Calu3 (cell line): ENCODE measurements at regions not wholly inside any gene's neighbourhood (a gene's known extent, or its start where the extent isn't known, plus 50 kb on each side); places are given as distances from the start of the nearest gene placed in this dataset.

ENCODE experiments used
- BruUV-seq: library from RNA; stranded (reverse); fragments of 400-500 nt; replicated peaks from 2 replicates; lab custom pipeline; 2021; lab: Mats Ljungman, UMichigan
- CTCF ChIA-PET: fragments of 300-600 bp; sonication (Branson Sonifier 250); formaldehyde crosslinking; loops from one replicate; lab custom pipeline; 2022; ENCODE audit warnings: antibody characterized with exemption; lab: Charles Lee
- DNase-seq: peaks from one replicate; pipeline ENCODE4 v3.0.0; 2022
- H3K27ac Mint-ChIP-seq: one replicate; pipeline ENCODE4 v1.8.0; 2022; ENCODE audit warnings: mixed read lengths; ENCODE audit not compliant: unreplicated experiment
- H3K27me3 Mint-ChIP-seq: one replicate; pipeline ENCODE4 v1.8.0; 2022; ENCODE audit warnings: mixed read lengths; ENCODE audit not compliant: unreplicated experiment
- H3K36me3 Mint-ChIP-seq: one replicate; pipeline ENCODE4 v1.8.0; 2022; ENCODE audit warnings: mild to moderate bottlenecking, moderate library complexity, mixed read lengths; ENCODE audit not compliant: insufficient read depth, unreplicated experiment
- H3K4me1 Mint-ChIP-seq: one replicate; pipeline ENCODE4 v1.8.0; 2022; ENCODE audit warnings: mild to moderate bottlenecking, low read depth, mixed read lengths; ENCODE audit not compliant: unreplicated experiment
- H3K4me3 Mint-ChIP-seq: one replicate; pipeline ENCODE4 v1.8.0; 2022; ENCODE audit warnings: mild to moderate bottlenecking, low read depth, moderate library complexity, mixed read lengths; ENCODE audit not compliant: unreplicated experiment
- H3K9me3 Mint-ChIP-seq: one replicate; pipeline ENCODE4 v1.8.0; 2022; ENCODE audit warnings: low read depth, mixed read lengths; ENCODE audit not compliant: unreplicated experiment
- intact Hi-C: fragments of 100-400 bp; cut with micrococcal nuclease; formaldehyde crosslinking; loops from one replicate; pipeline ENCODE4 v1.10.0; 2022; ENCODE audit not compliant: unreplicated experiment
- TF ChIP-seq, protein P1 (sequence below): fragments of 200-600 bp; IDR thresholded peaks from one replicate; pipeline ENCODE4 v1.8.0; 2022; ENCODE audit warnings: antibody characterized with exemption; ENCODE audit not compliant: unreplicated experiment

DNA sequence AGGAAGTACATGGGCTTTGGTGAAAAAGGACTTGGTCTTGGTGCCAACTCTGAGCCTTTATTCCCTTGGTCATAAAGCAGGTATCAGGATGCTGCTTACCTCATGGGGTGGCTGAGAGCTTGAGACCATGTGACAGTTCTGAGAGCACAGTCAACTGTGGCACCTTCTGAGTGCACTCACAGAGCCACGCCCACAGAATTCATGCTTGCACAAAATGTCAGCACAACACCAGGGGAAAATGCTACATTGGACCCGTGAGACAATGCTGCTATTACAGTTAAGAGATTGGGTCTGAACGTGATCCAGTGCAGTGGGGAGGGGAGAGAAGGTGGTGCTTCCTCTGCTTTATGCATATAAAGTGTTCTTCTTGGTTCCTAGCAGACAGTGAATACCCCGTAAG is 79.5 kb upstream of the SPON1 start:
- peaks cover 12% of the 10 kb centered on the region for H3K27me3 Mint-ChIP-seq
- H3K4me1 Mint-ChIP-seq: peaks cover 9% of the 10 kb centered on the region
- no peak for DNase-seq
- BruUV-seq: no TSS peak
- intact Hi-C loops: no loop called here
- H3K27ac Mint-ChIP-seq: no peak overlapping the region
- CTCF ChIA-PET: interaction anchor here (0.6 kb wide), 1 partner anchor 351 kb away, joined by 5 read pairs; no protein-coding TSS in a partner anchor
- no peaks in the 10 kb centered on the region for H3K9me3 Mint-ChIP-seq
- H3K4me3 Mint-ChIP-seq: no peak overlapping the region
- no peaks in the 10 kb centered on the region for H3K36me3 Mint-ChIP-seq
- TF ChIP-seq, protein P1, sequence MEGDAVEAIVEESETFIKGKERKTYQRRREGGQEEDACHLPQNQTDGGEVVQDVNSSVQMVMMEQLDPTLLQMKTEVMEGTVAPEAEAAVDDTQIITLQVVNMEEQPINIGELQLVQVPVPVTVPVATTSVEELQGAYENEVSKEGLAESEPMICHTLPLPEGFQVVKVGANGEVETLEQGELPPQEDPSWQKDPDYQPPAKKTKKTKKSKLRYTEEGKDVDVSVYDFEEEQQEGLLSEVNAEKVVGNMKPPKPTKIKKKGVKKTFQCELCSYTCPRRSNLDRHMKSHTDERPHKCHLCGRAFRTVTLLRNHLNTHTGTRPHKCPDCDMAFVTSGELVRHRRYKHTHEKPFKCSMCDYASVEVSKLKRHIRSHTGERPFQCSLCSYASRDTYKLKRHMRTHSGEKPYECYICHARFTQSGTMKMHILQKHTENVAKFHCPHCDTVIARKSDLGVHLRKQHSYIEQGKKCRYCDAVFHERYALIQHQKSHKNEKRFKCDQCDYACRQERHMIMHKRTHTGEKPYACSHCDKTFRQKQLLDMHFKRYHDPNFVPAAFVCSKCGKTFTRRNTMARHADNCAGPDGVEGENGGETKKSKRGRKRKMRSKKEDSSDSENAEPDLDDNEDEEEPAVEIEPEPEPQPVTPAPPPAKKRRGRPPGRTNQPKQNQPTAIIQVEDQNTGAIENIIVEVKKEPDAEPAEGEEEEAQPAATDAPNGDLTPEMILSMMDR: no peak

DNA sequence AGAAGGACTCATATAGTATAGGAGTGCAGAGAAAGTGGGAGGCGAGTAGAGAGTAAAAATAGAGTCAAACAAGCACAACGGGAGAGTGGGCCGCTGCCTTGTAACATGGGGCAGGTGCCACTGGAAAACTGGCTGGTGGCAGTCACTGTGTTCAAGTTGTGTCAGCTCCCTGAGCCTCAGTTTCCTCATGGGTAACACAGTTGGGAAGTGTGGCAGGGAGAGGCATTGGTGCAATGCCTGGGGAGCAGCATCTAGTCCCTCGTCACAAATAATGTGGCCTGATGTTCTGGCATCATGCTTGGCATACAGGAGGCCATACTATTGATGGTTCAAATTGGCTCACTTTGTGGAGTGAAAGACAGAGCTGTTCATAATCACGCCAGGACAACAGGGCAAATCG is 78.9 kb upstream of the SPON1 start:
- Mint-ChIP-seq H3K36me3 (no peaks in the 10 kb centered on the region), H3K9me3 (no peaks in the 10 kb centered on the region), H3K4me1 (peaks cover 9% of the 10 kb centered on the region), H3K27me3 (peaks cover 12% of the 10 kb centered on the region), H3K4me3 (no peak overlapping the region), H3K27ac (no peak overlapping the region)
- CTCF ChIA-PET: interaction anchor here (0.6 kb wide), 1 partner anchor 350 kb away, joined by 5 read pairs; no protein-coding TSS in a partner anchor
- DNase-seq: no peak
- TF ChIP-seq, protein P1: no peak
- intact Hi-C loops: no loop called here
- BruUV-seq: no TSS peak

- TF ChIP-seq, protein P1: no peak
- no peaks in the 10 kb centered on the region for H3K9me3 Mint-ChIP-seq
- no peaks in the 10 kb centered on the region for H3K36me3 Mint-ChIP-seq
- no TSS peak for BruUV-seq
- H3K4me1 Mint-ChIP-seq: peaks cover 9% of the 10 kb centered on the region
- no peak for DNase-seq
- no peak overlapping the region for H3K4me3 Mint-ChIP-seq
- CTCF ChIA-PET: no interaction called here
- intact Hi-C loops: no loop called here
- H3K27me3 Mint-ChIP-seq: peaks cover 12% of the 10 kb centered on the region
- no peak overlapping the region for H3K27ac Mint-ChIP-seq
These were observed 78.2 kb upstream of the SPON1 start for GRCh38 chr11:13884158-13884799.

- Mint-ChIP-seq H3K27me3 (peaks cover 12% of the 10 kb centered on the region), H3K27ac (no peak overlapping the region), H3K4me3 (no peak overlapping the region), H3K4me1 (peaks cover 9% of the 10 kb centered on the region), H3K9me3 (no peaks in the 10 kb centered on the region), H3K36me3 (no peaks in the 10 kb centered on the region)
- CTCF ChIA-PET: no interaction called here
- DNase-seq: no peak
- no TSS peak for BruUV-seq
- intact Hi-C loops: no loop called here
- TF ChIP-seq, protein P1: no peak
These were observed 77.4 kb upstream of the SPON1 start for GRCh38 chr11:13885083-13885482.
